Stimulated activated CD8-positive, alpha-beta memory T cell treated with anti-CD3 and anti-CD28 coated beads, Interleukin-12 subunit alpha, Interleukin-12 subunit beta, amount 100 ng/mL, for 24 hours (primary cell): ENCODE measurements at regions not wholly inside any gene's neighbourhood (a gene's known extent, or its start where the extent isn't known, plus 50 kb on each side); places are given as distances from the start of the nearest gene placed in this dataset.

ENCODE experiments used
- DNase-seq: peaks from one replicate; pipeline ENCODE4 v3.0.0-alpha.2; 2020; ENCODE audit errors: extremely low read depth

- DNase-seq: no peak
These were observed 213.0 kb upstream of the NCAM1 start for GRCh38 chr11:112748252-112748651.

- DNase-seq: no peak
These were observed 212.3 kb upstream of the NCAM1 start for GRCh38 chr11:112748713-112749543.

GRCh38 chr11:112751329-112751728, 209.9 kb upstream of the NCAM1 start:
- no peak for DNase-seq

GRCh38 chr11:112751772-112752171, 209.4 kb upstream of the NCAM1 start:
- no peak for DNase-seq

GRCh38 chr11:112752563-112752962, 208.7 kb upstream of the NCAM1 start:
- DNase-seq: no peak

GRCh38 chr11:112753706-112754105, 207.5 kb upstream of the NCAM1 start:
- DNase-seq: no peak

- no peak for DNase-seq
These were observed 201.8 kb upstream of the NCAM1 start for GRCh38 chr11:112759418-112759817.

GRCh38 chr11:112760396-112761059, 200.7 kb upstream of the NCAM1 start:
- no peak for DNase-seq

- DNase-seq: no peak
These were observed 199.1 kb upstream of the NCAM1 start for GRCh38 chr11:112761911-112762706.

- no peak for DNase-seq
These were observed 198.5 kb upstream of the NCAM1 start for GRCh38 chr11:112762707-112763090.

GRCh38 chr11:112765337-112765736, 195.9 kb upstream of the NCAM1 start:
- DNase-seq: no peak

GRCh38 chr11:112769170-112769569, 192.1 kb upstream of the NCAM1 start:
- DNase-seq: no peak

GRCh38 chr11:112769584-112769983, 191.6 kb upstream of the NCAM1 start:
- DNase-seq: no peak

GRCh38 chr11:112770033-112770432, 191.2 kb upstream of the NCAM1 start:
- no peak for DNase-seq

GRCh38 chr11:112770487-112770886, 190.7 kb upstream of the NCAM1 start:
- no peak for DNase-seq

- DNase-seq: no peak
These were observed 189.4 kb upstream of the NCAM1 start for GRCh38 chr11:112771851-112772250.

- DNase-seq: no peak
These were observed 188.0 kb upstream of the NCAM1 start for GRCh38 chr11:112773264-112773663.

GRCh38 chr11:112776834-112777233, 184.4 kb upstream of the NCAM1 start:
- DNase-seq: no peak

- no peak for DNase-seq
These were observed 183.9 kb upstream of the NCAM1 start for GRCh38 chr11:112777283-112777751.

GRCh38 chr11:112778091-112778876, 182.9 kb upstream of the NCAM1 start:
- DNase-seq: no peak

- no peak for DNase-seq
These were observed 182.3 kb upstream of the NCAM1 start for GRCh38 chr11:112778877-112779266.
